WERI-Rb-1 (cell line): ENCODE measurements at regions not wholly inside any gene's neighbourhood (a gene's known extent, or its start where the extent isn't known, plus 50 kb on each side); places are given as distances from the start of the nearest gene placed in this dataset.
"Not testable (repeated sequence)": the region's sequence is repeated elsewhere in the genome, so short reads cannot be mapped to it uniquely, and the experiment has no call there.

Experiments
- DNase-seq: peaks from one replicate; pipeline ENCODE4 v3.0.0-alpha.2; 2020
- H3K27ac ChIP-seq: fragments of 250-450 bp; sonication (Bioruptor Pico); 2 replicates; pipeline ENCODE4 v1.5.1; 2020; ENCODE audit warnings: mild to moderate bottlenecking, moderate library complexity
- H3K27me3 ChIP-seq: fragments of 250-450 bp; sonication (Bioruptor Pico); 2 replicates; pipeline ENCODE4 v1.5.1; 2021; ENCODE audit warnings: mild to moderate bottlenecking, low read depth, moderate library complexity; ENCODE audit not compliant: insufficient read depth, severe bottlenecking
- H3K36me3 ChIP-seq: fragments of 250-450 bp; sonication (Bioruptor Pico); 2 replicates; pipeline ENCODE4 v1.5.1; 2020; ENCODE audit warnings: mild to moderate bottlenecking, moderate library complexity
- H3K4me3 ChIP-seq: 2 replicates; pipeline ENCODE4 v1.5.1; 2011; ENCODE audit warnings: low read depth, mild to moderate bottlenecking, control low read depth, low read length
- H3K9me3 ChIP-seq: fragments of 250-450 bp; sonication (Bioruptor Pico); 2 replicates; pipeline ENCODE4 v1.5.1; 2021; ENCODE audit warnings: mild to moderate bottlenecking, moderate library complexity; ENCODE audit not compliant: severe bottlenecking
- CTCF ChIP-seq: IDR thresholded peaks from 2 replicates; pipeline ENCODE4 v1.5.1; 2011; ENCODE audit warnings: low read depth, mild to moderate bottlenecking, control low read depth, inconsistent platforms, low read length

DNA sequence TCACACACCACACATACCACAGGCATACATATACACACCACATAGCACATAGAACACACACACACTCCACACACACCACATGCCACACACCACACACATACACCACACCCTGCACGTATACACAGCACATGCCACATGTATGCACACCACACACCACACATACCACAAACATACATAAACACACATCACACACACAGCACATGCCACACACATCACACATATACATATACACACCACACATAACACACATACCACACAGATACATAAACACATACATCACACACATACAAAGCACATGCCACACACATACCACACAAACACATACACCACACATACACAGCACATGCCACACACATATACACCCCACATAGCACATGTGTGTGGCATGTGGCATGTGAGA lies 171.1 kb downstream of the OR4M2 start:
- H3K4me3 ChIP-seq = no peak overlapping the region
- no peak overlapping the region for H3K27ac ChIP-seq
- peaks cover 8% of the 10 kb centered on the region for H3K27me3 ChIP-seq
- DNase-seq = no peak
- no peaks in the 10 kb centered on the region for H3K9me3 ChIP-seq
- no peak for TF ChIP-seq CTCF
- H3K36me3 ChIP-seq = no peaks in the 10 kb centered on the region

DNA sequence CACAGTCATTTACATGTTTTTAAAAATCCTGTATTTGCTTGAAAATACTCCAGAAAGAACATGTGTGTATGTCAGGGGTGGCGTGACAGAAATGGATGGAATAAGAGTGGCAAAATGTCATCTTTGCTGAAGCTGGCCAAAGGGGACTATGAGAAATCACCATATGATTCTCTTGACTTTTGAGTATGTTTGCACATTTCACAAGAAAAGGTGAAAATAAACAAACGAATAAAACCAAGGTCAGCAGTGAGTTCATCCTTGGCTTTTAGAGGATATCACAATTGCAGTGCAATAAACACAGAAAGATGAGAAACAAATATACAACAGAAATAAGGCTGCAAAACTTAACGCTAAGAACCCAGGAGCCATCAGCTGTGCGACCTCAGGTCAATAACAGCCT lies 171.7 kb downstream of the OR4M2 start:
- H3K27ac ChIP-seq, DNase-seq, H3K27me3 ChIP-seq, H3K4me3 ChIP-seq, H3K36me3 ChIP-seq, H3K9me3 ChIP-seq: not testable (repeated sequence)

GRCh38 chr15:22252521-22252920 lies 172.2 kb downstream of the OR4M2 start:
- not testable (repeated sequence) for H3K36me3 ChIP-seq, DNase-seq, H3K27me3 ChIP-seq, H3K27ac ChIP-seq, H3K4me3 ChIP-seq, H3K9me3 ChIP-seq

DNA sequence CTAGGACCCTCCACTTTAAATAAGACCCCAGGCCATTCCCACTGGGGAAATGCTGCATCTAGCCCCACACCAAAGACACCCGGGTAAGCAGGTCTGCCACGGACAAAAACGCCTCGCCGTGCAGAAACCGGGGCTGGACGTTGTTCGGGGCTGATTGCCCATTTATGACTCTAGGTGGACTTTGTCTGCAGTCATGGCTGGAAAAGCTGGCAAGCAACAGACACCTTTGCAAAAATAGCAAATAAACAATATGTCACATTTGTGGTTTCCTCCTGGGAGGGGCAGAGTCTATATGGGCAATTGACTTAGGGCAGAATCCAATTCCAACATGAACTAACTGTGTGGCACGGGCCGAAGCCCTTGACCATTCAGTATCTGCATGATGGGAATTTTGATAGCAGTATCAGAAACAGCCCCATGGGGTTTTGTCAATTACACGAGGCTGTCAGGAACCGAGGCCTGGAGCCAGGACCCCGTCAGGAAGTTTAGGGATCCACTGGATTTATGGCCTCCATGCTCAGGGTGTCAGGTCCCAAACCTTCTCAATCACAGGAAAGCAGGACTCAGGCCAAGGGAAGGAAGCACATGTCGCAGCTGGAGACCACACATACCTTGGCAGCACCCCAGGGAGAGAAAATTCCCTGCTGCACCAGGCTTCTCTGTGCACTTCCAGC lies 172.8 kb downstream of the OR4M2 start:
- not testable (repeated sequence) for H3K27ac ChIP-seq, DNase-seq, H3K27me3 ChIP-seq, H3K4me3 ChIP-seq, H3K9me3 ChIP-seq, H3K36me3 ChIP-seq

DNA sequence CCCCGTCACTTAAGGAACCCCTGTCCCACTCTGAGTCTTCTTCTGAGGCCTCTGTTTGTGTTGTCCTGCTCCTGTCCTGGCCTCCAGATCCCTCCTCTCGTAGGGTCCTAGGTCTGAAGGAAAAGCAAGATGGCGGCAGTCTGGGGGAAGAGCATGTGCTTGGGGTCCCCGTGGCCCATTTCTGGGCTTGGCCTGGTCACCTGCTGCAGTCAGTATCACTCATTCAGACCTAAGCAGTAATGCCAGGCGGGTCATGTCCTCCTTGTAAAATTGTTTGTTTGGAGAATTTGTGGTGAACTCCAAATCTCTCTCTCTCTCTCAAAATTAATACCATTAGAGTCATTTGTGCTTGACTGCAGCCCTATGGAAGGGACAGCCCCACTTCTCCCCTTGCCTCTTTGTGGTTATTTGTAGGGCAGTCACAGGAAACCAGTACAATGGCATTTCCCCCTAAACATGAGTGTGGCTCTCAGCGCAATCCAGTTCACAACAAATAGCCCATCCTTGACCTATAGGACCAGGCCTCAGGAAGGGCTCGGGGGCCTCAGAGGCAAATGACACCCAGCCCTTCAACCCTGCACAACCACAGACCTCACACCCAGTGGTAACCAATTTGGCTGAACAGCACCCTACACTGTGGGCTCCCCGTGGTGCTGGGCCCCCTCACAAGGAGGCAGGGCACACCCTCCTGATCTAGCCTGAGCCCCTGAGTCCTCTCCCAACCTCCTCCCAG lies 173.5 kb downstream of the OR4M2 start:
- no peak overlapping the region for H3K27ac ChIP-seq
- H3K9me3 ChIP-seq = no peaks in the 10 kb centered on the region
- peaks cover 8% of the 10 kb centered on the region for H3K27me3 ChIP-seq
- no peak overlapping the region for H3K4me3 ChIP-seq
- DNase-seq = no peak
- TF ChIP-seq CTCF = no peak
- H3K36me3 ChIP-seq = no peaks in the 10 kb centered on the region

GRCh38 chr15:22254409-22255045 lies 174.2 kb downstream of the OR4M2 start:
- H3K9me3 ChIP-seq, DNase-seq: not testable (repeated sequence)

DNA sequence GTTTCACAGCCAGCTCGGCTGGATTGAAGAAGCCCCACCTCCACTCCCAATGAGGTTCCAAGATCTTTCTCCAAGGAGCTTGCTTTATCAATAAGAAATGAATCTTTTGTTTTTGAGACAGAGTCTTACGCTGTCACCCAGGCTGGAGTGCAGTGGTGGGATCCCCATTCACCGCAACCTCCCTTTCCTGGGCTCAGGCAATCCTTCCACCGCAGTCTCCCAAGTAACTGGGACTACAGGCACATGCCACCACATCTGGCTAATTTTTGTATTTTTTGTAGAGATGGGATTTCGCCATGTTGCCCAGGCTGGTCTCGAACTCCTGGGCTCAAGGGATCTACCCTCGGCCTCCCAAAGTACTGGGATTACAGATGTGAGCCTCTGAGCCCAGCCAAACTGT lies 175.3 kb downstream of the OR4M2 start:
- peaks cover 16% of the 10 kb centered on the region for H3K27me3 ChIP-seq
- not testable (repeated sequence) for H3K4me3 ChIP-seq, H3K27ac ChIP-seq, DNase-seq, H3K36me3 ChIP-seq, H3K9me3 ChIP-seq

More at GRCh38 chr15:22254409-22255045, 174.2 kb downstream of the OR4M2 start:
- H3K27ac ChIP-seq, H3K4me3 ChIP-seq, H3K36me3 ChIP-seq: not testable (repeated sequence)
- peaks cover 10% of the 10 kb centered on the region for H3K27me3 ChIP-seq

DNA sequence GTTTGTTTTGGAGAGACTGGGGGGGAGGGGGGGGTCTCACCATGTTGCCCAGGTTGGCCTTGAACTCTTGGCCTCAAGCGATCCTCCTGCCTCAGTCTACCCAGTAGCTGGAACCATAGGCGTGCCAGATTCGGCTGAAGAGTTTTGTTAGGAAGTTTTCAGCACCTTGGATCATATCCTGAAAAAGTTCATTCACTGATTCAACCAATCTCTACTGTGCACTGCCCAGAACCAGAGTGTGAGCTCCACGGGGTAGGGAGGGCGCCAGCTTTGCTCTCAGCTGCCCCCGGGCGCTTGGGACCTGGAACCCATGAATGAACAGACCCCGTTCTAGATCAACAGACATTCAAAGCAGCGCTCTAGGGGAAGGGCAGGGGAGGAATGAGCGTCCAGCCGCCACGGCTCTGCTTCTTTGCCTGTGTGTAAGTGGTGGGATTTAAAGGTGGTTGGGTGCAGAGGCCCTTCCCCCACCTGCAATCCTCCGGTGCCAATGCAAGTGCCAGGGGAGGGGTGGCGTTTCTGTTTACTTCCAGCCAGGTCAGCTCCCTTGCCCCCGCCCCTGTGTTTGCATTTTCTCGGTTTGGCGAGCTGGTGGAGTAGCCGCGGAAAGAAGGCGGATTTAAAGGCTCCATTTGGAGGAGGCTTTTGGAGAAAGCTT lies 176.2 kb downstream of the OR4M2 start:
- DNase-seq = not testable (repeated sequence)

More for the DNA sequence above, 176.2 kb downstream of the OR4M2 start:
- H3K36me3 ChIP-seq, H3K9me3 ChIP-seq, H3K27ac ChIP-seq, H3K4me3 ChIP-seq: not testable (repeated sequence)
- H3K27me3 ChIP-seq = peaks cover 19% of the 10 kb centered on the region
